CD4-positive, alpha-beta T cell treated with Interleukin-4 for 4 hours (primary cell): ENCODE measurements at regions not wholly inside any gene's neighbourhood (a gene's known extent, or its start where the extent isn't known, plus 50 kb on each side); places are given as distances from the start of the nearest gene placed in this dataset.

Source experiments
- DNase-seq: peaks from one replicate; pipeline ENCODE4 v3.0.0-alpha.2; 2020

- DNase-seq, result no peak
Observed at GRCh38 chr1:82297139-82297896, 496.6 kb downstream of the ADGRL2 start.

DNA sequence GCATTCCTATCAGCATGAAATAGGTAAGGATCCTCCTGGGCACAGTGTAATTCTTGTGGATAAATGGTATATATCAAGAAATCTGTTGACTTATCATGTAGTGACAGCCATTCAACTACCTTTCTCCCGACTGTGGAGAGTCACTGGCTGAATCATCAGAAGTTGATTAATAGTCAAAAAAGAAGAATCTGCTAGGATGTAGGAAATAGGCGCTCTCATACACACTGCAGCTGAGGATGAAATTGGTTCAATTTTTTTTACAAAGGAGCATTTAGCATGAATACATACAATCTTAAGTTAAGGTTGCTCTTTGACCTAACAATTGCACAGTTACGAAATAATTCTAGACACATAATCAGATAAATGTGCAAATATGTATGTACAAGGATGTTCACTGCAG, 486.8 kb downstream of the ADGRL2 start:
- no peak for DNase-seq

- no peak for DNase-seq
Observed at GRCh38 chr1:82284213-82284612, 483.5 kb downstream of the ADGRL2 start.

DNA sequence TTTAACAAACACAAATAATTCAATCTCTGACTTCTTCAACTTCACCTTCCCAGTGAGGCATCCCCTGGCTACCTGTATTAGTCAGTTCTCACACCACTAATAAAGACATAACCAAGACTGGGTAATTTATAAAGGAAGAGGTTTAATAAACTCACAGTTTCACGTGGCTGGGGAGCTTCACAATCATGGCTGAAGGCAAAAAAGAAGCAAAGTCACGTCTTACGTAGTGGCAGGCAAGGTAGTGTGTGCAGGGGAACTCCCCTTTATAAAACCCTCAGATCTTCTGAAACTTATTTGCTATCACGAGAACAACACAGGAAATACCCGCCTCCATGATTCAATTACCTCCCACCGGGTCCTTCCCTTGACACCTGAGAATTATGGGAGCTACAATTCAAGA, 478.5 kb downstream of the ADGRL2 start:
- DNase-seq, result no peak

GRCh38 chr1:82273816-82274215, 473.1 kb downstream of the ADGRL2 start:
- DNase-seq, result no peak

- no peak for DNase-seq
Observed at GRCh38 chr1:82269431-82269830, 468.7 kb downstream of the ADGRL2 start.

DNA sequence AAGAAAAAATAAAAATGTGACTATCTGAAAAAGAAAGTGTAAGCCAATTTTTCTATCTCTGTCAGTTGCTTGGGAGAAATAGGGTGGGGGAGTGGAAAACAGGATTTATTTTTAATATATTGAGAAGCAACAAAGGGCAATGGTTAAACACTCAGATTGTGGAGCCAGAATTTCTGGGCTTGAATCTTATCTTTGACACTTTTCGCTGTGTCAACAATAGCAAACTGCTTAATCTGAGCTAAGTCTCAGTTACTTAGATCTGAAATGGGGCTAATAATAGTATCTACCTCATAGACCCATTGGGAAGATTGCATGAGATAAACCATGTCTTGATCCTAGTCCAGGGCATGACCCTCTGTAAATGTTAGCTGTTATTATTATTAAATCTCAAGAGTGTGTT, 468.1 kb downstream of the ADGRL2 start:
- no peak for DNase-seq

GRCh38 chr1:82266351-82266750, 465.6 kb downstream of the ADGRL2 start:
- no peak for DNase-seq

GRCh38 chr1:82265436-82265835, 464.7 kb downstream of the ADGRL2 start:
- no peak for DNase-seq

GRCh38 chr1:82264802-82265201, 464.1 kb downstream of the ADGRL2 start:
- no peak for DNase-seq

GRCh38 chr1:82263396-82263795, 462.7 kb downstream of the ADGRL2 start:
- DNase-seq, result no peak

GRCh38 chr1:82260666-82261065, 459.9 kb downstream of the ADGRL2 start:
- no peak for DNase-seq

DNA sequence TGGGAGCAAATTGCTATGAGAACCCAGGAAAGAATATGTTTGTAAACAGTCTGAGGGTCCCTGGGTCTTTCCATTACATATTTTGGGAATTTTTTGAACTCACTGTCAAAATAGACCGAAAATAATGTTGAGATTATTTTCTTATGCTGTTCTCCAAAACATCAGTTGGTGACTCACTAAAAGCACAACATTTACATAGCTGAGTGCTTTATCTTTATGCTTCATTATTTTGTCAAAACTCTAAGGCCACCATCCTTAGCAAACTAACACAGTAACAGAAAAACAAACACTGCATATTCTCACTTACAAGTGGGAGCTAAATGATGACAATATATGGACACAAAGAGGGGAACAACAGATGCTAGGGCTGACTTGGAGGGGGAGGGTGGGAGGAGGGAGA, 459.3 kb downstream of the ADGRL2 start:
- DNase-seq, result no peak

DNA sequence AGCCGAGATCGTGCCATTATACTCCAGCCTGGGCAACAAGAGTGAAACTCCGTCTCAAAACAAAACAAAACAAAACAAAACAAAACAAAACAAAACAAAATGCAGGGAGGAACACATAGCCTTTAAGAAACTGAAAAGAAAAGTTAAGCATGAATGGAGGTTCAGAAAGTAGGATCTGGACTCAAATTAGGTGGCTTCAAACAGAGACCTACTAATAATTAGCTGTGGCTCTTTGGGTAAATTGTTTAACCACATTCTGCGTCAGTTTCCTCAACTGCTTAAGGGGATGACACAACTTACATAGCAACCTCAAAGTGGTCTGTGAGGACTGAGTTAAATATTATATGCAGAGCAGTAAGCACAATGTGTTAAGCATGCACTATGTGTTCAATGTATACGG, 458.2 kb downstream of the ADGRL2 start:
- no peak for DNase-seq

- DNase-seq, result no peak
Observed at GRCh38 chr1:82246050-82246449, 445.3 kb downstream of the ADGRL2 start.

GRCh38 chr1:82245345-82246014, 444.7 kb downstream of the ADGRL2 start:
- DNase-seq, result no peak

GRCh38 chr1:82240571-82240970, 439.8 kb downstream of the ADGRL2 start:
- DNase-seq, result no peak

GRCh38 chr1:82230667-82231066, 429.9 kb downstream of the ADGRL2 start:
- no peak for DNase-seq

DNA sequence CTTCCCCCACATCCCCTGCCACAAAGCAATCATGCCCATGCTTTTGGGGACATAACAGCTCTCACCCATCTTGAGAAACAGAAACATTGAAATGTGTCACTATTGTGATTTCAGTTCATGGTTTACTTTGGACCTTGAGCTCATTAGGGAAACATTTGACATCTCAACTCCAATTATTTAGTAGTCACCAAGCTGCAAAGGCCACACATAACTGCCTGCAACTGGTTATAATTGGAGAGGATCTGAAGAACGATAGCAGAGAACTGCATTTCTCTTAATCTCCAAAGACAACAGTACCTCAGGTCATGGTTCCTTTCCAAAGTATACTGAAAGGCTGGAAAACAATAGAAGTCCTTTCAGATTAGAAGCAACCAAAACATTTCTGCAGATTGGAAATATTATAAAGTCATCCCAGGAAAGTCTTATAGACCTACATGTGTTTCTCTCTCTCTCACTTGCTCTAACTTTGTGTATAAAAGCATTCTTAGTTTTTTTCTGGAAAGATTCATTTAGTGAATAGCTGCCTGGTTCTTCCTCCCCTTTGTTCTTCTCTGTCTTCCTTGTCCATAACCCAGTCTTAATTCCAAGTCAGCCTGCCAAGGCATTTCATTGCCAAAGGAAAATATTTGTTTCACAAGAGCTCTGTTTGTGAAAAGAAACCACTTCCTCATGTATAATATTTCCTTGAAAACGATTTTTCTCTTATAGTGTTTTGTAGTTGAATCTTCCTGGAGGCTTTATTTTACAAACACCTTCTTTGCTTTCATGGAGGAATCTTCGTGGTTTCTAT, 426.8 kb downstream of the ADGRL2 start:
- DNase-seq, result no peak

DNA sequence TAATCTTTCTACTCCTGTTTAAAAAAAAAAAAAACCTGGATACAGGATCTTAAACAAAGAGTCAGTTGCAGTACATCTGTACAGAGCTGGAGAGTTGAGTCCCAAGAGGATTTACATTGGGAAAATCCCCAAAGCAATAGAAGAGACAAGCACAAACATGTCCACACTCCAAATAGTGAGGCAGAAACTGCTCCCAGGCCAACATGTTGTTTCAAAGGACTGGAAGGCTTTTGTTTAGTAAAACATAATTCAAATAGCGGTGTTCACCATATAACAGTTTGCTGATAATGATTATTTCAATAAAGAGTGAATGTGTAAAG, 425.4 kb downstream of the ADGRL2 start:
- DNase-seq, result no peak

- DNase-seq, result no peak
Observed at GRCh38 chr1:82225421-82226185, 424.9 kb downstream of the ADGRL2 start.

- DNase-seq, result no peak
Observed at GRCh38 chr1:82223091-82223490, 422.4 kb downstream of the ADGRL2 start.

DNA sequence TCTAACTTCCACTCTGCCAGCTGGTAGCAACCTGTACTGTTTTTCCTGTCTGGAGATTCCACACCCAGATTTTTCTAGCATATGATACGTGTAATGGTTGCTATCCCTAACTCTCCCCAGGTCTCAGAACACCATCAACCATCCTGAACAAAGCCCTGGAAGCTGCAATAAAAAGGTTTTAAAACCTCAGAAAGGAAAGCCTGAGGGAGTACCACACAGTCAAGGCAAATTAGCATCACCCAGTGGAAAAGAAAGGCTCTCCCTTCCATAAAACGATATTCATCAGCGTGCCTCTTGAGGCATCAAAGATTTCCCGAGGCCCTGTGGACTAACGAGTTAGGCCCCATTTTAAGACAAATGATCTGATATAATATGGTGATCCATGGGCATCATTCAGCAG, 421.0 kb downstream of the ADGRL2 start:
- no peak for DNase-seq
